Iris pigment epithelial cell (primary cell): ENCODE measurements at regions not wholly inside any gene's neighbourhood (a gene's known extent, or its start where the extent isn't known, plus 50 kb on each side); places are given as distances from the start of the nearest gene placed in this dataset.
A peak's percentile ranks its signal among the peaks of the same experiment; 100 is the strongest.

Experiments used
- DNase-seq: peaks from one replicate; pipeline ENCODE4 v3.0.0-alpha.2; 2011; ENCODE audit warnings: low read depth

DNA sequence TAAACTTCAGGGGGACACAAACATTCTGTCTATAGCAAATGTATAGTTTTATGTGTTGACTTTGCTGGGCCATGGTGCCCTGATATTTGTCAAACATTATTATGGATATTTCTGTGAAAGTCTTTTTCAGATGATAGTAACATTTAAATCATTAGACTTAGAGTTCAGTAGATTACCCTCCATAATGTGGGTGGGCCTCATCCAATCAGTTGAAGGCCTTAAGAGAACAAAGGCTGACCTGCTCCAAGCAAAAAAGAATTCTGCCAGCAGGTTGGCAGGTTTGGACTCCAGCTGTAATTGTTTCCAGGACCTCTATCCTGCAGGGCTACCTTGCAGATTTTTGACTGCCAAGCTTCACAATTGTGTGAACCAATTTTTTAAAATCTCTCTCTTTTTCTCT lies 1250.9 kb downstream of the ROBO1 start:
- DNase-seq, result no peak

- DNase-seq, result no peak
Observed at GRCh38 chr3:78517965-78518364, 1249.8 kb downstream of the ROBO1 start.

DNA sequence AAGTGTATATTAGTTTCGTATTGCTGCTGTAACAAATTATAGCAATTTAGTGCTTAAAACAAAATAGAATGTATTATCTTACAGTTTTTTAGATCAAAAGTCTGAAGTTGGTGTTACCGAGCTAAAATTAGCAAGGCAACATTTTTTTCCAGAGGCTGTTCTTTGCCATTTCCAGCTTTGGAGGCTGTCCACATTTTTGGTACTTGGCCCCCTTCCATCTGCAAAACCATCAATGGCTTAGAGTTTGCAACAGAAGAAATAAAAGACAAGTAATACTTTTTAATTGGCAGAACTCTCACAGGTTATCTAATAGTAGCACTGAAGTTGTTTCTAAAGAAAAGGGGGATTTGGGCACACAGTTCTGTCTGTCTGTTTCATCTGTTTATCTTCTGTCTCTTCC lies 1248.5 kb downstream of the ROBO1 start:
- DNase-seq, result peak; percentile 40

DNA sequence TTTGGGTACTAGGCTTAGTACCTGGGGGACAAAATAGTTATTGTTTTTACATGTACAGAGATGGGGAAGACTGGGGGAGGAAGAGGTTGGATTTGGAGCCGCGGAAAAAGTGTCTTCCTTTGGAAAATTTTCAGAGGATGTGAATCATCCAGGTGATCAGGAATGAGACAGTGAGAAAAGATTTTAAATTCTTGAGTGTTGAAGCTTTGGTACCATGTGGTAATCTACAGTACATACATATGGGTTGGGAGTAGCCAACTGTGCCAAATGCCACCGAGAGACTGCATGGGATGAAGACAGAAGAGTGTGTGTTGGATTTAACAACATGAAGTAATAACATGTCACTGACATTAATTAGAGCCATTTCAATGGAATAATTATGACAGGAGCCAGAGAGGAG lies 1238.2 kb downstream of the ROBO1 start:
- no peak for DNase-seq

DNA sequence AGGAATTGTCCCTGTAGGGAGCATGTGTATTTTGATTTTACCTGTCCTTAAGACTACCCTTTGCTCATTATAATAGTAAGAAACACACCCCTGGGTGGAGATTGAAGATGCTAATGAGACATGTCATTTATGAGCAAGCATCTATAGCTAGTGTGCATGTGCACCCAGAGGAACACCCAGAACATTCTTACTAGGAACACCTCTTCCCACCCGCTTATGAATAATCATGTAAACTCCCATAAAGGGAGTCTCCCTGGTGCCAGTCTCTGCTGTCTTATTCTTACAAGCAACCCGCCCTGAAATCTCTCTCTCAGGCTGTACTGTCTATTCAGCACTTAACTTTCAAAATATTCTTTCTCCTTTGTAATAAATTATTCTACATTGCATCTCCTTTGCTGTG lies 1227.3 kb downstream of the ROBO1 start:
- no peak for DNase-seq

- DNase-seq, result no peak
Observed at GRCh38 chr3:78545827-78546226, 1222.0 kb downstream of the ROBO1 start.
